ENCODE measurements at regions not wholly inside any gene's neighbourhood (a gene's known extent, or its start where the extent isn't known, plus 50 kb on each side); places are given as distances from the start of the nearest gene placed in this dataset.

DNA sequence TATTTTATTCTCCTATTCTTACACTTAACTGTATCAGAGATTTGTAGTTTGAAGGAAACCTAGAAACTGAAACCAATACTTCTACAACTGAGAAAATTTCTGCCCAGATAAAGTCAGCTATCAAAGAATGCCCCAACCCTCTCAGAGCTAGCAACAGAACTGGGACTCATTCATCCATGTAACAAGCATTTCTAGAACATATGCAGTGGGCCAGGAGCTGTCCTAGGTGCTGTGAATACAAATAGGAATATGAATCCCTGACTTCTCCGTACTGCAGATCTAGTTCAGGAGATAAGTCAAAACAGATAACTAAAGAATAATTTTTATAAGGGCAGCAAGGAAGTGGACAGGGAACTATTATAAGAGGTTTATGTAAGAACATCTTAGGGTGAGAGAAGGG lies 654.1 kb upstream of the NOX3 start:
- DNase-seq = no peak

DNA sequence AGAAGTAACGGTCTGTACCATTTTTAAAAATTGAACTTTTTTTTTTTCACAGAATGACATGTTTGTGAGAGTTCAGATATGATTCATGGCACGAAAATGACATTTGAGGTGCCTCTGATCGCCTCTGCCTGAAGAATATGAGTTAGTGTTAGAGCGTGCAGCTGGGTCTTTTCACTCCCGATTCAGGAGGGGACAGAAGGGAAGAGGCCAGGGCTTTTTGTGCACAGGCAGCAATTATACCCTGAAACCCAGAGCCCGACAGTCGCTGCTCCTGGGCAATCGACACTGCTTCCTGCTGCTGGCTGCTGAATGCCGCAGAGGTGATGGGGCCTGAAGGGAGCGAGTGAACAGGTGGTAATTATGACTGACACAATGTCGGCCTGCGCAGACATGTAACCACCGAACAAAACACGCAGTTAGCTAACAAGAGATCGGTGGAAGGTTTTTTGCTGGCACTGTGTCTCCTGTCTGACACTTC lies 652.0 kb upstream of the NOX3 start:
- DNase-seq = peak; percentile 100

DNA sequence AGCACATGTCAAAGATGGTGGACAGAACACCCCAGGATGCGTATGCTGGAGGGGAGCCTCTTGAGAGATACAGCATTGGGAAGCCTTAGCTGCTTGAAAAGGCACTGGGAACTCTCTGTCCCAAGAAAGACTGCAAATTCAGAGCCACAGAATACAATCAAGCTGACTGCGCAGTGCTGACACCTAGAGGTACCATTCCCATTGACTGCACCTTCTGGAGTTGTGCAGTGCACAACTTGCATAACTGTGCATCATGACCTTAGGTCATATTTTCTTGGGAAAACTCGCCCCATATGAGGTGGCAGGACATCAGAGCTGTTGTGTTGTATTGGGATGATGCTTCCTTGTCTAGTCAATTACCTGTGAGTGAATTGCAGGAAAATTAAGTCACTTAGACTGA lies 646.5 kb upstream of the NOX3 start:
- no peak for DNase-seq

DNA sequence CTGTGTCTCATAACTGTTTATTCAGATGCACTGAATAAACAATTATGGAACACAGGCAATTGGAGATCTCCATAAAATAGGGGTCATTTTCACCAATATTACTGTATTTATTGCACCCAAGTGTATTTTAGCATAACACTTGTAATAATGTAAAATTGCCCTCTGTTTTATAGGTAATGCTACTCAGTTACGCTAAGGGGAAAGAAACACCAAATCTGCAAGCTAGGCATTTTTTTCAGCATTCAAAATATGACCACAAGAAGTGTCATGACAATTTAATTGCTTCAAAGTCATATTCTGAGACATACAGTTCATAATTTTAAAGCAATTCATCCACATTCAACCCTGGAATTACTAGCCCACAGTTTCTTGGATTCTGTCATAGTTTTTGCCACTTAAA lies 643.2 kb upstream of the NOX3 start:
- DNase-seq = no peak

DNA sequence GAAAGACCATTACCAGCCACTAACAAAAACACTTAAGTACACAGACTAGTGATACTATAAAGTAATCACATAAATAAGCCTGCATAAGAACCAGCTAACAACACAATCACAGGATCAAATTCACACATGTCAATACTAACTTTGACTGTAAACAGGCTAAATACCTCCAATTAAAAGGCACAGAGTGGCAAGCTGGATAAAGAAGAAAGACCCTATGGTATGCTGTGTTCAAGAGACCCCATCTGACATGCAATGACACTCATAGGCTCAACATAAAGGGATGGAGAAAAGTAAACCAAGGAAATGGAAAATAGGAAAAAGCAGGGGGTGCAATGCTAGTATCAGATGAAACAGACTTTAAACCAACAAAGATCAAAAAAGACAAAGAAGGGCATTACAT lies 631.8 kb upstream of the NOX3 start:
- DNase-seq = no peak

DNA sequence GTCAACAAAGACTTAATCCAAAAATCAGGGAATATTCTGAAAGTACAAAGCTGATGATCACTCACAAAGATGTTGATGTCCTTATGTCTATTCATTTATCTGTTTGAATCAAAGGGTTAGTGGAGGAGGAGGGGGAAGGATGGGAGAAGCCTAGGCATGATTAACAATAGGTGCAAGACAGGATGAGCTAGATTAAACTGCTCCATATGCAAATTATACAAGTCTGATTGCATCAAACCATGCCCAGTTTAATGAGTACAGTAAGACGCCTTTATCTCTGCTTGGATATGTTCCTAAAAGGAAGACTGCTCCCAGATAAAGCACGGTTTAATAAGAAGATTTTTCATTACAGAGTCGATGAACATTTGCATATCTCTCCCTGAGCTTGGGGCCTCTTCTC lies 626.4 kb upstream of the NOX3 start:
- DNase-seq = no peak

DNA sequence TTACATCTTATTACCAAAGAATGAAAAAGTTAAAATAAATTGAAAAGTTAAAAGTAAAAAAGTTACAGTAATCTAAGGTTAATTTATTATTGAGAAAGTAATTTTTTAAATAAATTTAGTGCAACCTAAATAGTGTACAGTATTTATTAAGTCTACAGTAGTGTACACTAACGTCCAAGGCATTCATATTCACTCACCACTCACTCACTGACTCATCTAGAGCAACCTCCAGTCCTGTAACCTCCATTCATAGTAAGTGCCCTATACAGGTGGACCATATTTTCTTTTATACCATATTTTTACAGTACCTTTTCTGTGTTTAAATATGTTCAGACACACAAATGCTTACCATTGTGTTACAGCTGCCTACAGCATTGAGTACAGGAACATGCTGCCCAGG lies 624.7 kb upstream of the NOX3 start:
- no peak for DNase-seq

DNA sequence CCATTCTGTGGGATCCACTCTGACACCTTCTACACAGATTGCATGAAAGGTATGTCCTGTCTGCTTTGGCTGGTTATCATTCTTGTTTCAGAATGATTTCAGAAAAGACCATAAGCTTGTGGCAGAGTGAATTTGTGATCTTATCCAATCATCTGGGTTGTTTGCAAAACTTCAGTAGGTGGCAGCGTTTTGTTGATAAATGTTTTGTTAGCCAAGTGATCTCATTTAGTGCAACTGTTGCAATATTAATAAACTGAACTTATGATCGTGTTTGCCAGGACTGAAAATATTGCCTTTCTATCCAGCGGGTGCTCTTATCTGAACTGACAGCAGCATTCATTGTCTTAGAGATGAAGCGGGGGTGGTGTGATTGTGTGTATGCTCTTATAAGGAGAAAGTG lies 613.2 kb upstream of the NOX3 start:
- peak; percentile 68 for DNase-seq

DNA sequence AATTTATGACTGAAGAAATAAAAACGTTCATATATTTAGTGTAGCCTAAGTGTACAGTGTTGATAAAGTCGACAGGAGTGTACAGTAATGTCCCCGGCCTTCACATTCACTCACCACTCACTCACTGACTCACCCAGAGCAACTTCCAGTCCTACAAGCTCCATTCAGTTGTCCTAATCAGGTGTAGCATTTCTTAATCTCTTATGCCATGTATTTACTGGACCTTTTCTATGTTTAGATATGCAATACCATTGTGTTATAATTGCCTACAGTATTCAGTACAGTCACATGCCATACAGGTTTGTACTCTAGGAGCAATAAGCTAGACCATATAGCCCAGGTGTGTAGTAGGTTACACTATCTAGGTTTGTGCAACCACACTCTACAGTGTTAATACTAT lies 610.2 kb upstream of the NOX3 start:
- DNase-seq = no peak

DNA sequence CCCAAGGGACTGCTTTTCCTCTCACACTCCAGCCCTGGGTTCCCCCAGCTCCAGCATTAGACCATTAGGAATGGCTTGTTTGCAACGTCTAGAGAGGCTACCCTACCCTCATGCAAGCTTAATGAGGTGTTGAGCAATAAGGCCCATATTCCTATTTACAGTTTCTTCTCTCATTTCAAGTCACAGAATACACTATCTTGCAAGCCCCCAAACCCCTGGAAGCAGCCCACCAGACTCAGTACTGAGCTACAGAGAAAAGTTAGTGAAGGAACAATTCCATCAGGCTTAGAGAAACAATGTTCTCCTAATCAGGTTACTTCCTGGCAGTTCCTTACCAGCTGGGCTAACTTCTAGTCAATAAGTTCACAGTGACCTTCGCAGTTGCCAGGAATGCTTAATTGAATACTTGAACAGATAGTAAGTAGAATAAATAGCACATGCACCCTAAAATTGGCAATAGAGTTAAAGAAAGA lies 606.5 kb upstream of the NOX3 start:
- no peak for DNase-seq

DNA sequence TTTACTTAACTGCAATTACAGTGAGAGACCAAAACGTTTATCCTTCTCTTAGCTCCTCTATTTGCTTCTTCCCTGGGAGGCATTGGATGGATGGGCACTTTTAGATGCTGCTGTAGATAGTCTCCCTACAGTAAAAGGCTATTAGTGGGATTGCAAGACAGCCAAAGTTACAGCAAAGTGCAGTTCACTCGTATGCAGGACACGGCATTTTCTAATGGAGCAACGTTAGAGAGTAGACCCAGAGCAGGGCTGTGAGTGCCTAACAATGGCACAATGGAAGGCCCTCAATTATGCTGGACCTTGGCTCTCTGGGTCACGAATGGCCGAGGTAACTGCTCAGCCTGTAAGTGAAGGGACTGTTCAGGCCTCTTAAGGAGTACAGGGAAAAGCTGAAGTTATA lies 605.8 kb upstream of the NOX3 start:
- DNase-seq = no peak

DNA sequence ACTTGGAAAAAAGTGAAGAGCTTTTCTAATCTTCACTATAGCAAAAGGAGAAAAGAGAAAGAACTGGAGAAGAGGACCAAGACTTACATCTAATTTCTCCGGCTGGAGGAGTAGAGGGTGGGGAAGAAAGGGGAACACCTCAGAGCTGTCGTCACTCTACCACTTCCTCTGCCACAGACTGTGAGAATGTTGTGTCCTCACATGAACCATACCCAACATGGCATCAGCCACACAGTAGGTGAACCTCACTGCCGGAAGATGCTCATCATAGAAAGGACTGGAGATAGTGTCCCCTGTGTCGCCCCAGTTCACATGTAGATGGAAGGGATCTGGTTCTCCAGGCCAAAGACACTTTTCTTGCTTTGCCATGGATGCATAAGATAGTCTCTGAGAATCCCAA lies 604.4 kb upstream of the NOX3 start:
- no peak for DNase-seq

DNA sequence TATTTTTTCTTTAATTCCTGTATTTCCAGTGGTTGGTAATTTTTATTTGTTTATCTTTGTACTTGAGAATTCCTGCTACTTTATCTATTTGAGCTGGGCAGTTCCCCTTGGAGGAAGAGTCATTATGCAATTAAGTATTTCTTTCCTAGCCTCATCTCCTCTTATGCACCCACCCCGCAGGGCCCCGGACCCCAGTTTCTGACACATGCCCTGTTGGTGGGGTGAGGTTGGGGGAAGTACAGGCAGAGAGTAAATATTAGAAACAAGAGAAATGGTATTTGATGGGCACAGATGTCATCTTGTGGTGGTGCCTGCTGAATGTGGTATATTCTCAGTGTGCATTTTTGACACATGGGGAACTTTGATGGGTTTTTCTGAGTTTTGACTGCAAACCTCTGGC lies 602.7 kb upstream of the NOX3 start:
- DNase-seq = no peak

DNA sequence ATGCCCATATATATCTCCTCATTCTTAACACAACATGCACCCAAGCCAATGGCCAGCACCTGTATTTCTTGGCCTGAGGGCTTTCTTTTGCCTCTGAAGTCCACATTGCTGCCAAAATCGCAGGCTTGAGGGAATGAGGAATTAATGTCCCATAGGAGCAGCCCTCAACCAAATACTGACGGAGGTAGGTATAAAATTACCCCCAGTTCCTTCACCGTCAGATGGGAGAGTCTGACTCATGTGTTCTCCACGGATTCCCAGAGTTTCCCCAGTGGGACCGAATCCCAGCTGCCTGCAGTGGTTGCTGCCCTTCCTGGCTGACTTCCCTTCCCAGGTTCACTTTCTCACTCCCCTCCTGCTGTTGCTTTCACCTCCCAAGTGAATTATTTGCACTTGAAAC lies 602.2 kb upstream of the NOX3 start:
- DNase-seq = no peak

DNA sequence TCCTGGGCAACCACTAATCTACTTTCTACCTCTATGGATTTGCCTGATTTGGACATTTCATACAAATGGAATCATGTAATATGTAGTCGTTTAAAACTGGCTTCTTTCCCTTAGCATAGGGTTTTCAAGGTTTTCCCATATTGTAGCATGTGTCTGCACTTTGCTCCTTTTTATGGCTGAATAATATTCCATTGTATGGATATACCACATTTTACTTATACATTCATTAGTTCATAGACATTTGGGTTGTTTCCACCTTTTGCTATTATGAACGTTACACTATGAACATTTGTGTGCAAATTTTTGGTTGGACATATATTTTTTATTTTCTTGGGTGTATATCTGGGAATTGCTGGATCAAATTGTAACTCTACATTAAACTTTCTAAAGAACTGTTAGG lies 600.4 kb upstream of the NOX3 start:
- no peak for DNase-seq

DNA sequence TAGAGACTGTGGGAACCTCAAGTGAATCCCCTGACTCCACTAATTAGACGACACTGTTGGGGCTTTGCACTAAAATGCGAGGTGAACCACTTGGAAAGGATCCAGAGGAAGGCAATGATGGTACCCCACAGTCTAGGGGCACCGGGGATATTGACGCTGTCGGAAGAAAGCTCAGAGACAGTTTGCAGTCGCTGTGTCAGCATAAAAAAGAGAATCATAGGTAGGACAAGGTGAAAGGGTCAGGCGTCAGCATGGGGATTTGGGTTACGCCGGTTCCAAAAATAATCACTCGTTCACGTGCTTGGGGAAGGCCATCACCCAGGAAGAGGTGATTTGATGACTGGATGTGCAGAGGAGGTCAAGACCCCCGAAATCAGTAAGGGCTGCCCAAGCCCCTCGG lies 598.0 kb upstream of the NOX3 start:
- no peak for DNase-seq

DNA sequence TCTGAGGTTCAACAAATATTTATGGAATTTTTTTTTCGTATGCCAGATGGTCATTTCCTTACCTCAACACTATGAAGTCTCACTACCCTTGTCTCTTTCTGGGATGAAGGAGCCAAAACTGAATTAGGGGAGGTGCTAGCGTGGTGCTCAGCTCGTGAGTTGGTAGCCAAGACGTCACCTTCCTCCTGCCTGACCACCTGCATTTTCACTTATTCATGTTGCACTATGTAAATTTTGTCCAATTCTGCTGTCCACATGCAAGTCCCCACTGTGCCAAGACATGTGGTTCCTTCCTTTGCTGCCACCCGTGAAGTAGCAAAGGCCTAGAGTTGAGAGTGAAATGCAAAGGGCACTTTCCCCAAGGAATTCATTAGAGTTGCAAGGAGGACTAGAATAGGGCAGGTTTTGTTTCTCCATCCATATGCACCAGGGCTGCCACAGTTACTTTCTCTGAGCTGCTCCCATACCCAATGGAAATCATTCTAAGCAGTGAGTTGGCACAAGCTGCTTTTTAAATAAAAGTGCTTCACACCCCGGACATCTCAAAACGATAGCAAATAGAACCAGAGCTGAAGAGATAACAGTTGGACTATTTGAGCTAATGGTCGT lies 591.3 kb upstream of the NOX3 start:
- DNase-seq = no peak

DNA sequence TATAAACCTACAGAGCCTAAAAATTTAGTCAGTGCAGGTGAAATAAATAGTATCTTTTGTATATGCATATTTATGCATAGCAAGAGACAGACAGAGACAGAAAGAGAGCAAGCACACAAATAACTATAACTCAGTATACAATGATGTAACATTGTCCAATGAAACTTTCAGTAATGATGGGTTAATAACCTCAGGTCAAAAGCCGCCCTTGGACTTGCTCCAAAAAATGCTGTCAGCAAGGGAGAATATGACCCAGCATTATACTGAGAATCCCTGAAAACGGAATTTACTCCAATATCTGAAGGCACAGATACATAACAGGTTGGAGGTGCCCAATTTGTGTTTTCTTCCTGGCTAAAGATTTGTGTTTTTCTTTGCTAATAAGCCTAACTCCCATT lies 590.6 kb upstream of the NOX3 start:
- peak; percentile 7 for DNase-seq

DNA sequence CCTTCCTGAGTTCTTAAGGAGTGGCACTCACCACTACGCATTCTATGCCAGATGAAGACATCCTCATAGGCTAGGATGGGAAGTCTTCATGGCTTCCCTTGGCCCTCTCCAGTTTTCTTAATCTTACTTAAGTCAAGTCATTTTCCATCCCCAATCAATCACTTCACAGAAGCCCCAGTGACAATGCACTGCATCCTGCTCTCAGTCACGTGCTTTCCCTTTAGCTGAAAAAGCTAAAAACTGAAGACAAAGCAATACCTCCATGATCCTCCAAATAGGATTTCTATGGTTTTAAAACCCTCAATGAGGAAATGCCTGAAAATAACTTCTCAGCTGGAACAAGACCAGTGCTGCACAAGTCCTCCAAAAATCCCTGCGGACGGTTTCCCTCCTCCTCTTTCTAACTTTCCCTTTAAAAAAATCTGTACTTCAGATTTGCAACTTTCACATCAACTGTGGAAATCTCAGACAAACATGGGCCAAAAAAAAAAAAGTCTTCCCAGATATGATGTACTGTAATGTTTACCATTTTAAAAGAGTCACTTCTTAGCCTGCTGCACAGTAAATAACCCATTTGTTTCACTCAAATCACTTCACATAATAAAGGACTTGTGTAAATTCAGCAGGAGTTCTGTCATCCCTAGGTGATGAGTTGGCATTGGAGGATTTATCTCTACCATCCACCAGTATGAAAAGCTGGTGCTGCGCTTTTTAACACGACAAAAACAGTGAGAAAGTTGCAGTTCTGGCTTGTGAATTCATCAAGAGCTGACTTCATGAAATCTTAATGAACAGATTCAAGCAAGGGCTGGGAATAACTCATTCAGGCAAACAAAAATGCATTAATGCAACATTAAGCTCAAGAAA lies 590.0 kb upstream of the NOX3 start:
- no peak for DNase-seq

DNA sequence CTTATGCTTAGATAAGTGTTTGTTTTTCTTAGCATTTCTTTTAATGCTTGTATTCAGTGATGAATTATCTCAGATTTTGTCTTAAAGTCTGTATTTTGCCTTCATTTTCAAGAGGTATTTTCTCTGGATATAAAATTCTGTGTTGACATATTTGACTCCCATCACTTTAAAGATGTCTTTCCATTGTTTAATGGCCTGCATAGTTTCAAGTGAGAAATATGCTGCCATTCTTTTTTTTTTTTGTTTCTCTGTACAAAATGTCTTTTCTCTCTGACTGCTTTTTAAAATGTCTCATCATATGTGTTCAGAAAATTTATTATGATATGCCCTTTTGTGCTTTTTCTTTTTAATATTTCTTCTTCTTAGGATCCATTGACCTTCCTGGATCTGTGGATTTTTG lies 578.0 kb upstream of the NOX3 start:
- DNase-seq = peak; percentile 34

DNA sequence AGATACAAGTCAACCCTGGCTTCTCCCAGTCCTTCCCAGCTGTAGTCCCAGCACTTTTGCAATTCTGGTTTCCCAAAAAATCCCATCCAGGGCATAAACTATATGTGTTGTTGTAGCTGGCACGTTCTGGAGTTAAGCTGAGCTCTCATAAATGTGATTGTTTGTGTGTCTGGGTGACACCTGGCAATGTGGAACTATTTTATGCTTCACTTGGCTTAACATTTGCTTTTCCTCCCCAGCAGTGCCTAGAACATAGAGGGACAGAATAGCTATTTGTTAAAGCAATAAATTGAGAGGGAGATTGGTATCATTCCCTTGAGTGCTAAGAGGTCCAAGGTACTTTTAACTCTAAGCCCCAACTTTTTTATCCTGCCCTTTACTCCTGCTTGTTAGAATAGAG lies 575.9 kb upstream of the NOX3 start:
- no peak for DNase-seq

DNA sequence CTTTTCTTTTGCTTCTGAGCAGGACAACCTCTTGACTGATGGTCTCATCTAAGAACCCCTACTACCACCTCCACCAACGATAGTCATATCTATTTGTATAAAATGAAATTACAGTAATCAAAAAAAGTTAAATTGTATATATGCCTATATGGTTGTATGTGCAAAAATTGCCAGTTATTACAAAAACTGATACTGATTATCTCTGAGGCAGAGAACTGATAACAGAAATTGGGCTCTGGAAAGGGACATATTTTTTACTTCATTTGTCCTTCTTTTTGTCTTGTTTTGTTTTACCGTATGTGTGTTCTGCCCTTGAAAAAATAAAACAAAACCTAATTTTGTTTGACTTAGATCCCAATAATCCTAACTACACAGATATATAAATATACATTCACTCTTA lies 574.4 kb upstream of the NOX3 start:
- no peak for DNase-seq

DNA sequence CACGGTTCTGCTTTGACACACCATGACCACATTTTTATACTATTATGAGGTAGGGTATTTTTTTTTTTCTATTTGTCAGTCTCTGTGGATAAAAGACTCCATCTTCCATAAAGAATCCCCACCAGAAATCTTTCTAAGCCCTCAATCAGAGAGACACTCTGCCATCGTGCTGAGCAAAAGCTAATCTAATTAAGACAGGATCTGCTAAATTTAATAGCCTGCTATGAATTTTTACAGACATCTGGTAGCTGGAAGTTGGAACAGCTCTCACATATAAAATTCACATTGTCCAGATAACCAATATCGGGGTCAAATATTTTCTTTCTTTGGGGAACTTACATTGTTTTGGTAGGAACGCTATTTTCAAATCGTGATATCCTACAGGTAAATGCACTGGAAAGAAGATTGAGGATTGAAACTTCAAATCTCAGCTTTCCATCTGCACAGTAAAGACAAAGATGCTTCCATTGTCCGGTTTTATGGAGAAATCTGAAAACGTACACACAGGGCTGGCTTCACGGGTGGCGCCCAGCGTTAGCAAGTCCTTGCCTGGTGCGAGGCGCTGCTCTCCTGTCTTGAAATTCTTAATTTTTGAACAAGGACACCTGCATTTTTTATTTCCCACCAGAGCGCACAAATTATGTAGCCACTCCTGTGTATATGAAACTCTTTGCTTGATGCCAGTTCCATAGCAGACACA lies 573.8 kb upstream of the NOX3 start:
- DNase-seq = no peak

All from NCI-H1105 treated with DMSO at 0.1 percent for 48 hours (cell line).